HG02571 (cell line): ENCODE measurements at regions not wholly inside any gene's neighbourhood (a gene's known extent, or its start where the extent isn't known, plus 50 kb on each side); places are given as distances from the start of the nearest gene placed in this dataset.

Experiments
- ATAC-seq: cut with Tn5 transposase; IDR thresholded peaks from one replicate; pipeline ENCODE4 v1.9.1; 2021; ENCODE audit warnings: mild to moderate bottlenecking, moderate library complexity; ENCODE audit not compliant: unreplicated experiment

GRCh38 chr3:18008706-18009368, 266.4 kb upstream of the TBC1D5 start:
- no peak for ATAC-seq

- no peak for ATAC-seq
These were observed 265.5 kb upstream of the TBC1D5 start for GRCh38 chr3:18007980-18008379.

DNA sequence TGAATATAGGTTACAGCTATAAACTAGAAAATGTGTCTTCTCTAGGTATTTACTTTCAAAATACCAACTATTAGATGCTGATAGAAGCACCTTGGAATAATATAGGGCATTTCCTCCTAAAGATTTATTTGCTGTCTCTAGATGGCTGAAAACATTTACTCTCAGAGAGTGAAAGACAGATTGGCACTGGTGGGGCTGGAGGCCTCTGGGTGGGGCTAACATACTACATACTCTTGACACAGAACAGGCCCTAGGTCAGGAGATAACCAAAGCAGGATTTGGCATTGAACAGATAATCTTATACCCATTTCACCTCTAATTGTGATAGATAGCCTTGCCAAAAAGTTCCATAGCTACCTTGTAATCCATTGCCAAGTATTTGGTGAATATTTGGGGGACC, 253.3 kb upstream of the TBC1D5 start:
- ATAC-seq: no peak

GRCh38 chr3:17994167-17994566, 251.7 kb upstream of the TBC1D5 start:
- ATAC-seq: no peak

DNA sequence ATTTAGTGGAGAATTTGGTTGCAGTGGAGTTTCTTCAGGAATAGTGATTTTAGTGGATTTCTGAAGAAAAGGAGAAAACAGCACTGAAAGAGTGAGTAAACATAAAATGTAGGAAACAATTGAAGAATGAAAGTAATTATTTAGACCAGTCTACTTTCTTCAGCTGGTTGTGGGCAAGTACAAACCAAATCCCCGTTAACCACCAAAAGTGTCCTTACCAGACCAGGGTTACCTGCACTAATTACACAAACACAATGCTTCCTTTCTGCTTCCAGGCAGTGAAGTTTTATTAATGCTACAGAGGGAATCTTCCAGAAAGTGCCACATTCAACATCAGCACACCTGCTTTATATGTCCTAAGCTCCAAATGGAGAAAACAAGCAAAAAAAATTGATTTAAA, 248.0 kb upstream of the TBC1D5 start:
- no peak for ATAC-seq

- no peak for ATAC-seq
These were observed 244.0 kb upstream of the TBC1D5 start for GRCh38 chr3:17986348-17986816.

DNA sequence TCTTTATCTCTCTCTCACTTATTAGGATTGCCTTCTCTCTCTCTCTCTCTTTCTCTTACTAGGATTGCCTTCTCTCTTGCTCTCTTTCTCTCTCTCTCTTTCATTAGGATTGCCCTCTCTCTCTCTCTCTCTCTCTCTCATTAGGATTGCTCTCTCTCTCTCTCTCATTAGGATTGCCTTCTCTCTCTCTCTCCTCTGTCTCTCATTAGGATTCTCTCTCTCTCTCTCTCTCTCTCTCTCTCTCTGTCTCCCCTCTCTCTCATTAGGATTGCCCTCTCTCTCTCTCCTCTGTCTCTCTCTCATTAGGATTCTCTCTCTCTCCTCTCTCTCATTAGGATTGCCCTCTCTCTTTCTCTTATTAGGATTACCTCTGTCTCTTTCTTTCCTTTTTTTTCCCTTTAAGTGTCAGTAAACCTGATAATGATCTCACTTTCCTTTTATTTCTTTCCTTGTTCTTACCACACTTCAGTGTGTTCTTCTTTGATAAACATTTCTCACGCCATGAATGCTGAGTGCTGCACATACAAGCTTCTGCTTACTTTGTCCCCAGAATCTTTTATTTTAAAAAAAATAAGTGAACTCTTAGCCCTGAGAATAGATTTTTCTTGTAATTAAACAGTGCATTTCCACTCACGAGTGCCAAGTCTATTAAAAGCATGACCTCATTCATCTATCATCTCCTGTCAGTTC, 243.4 kb upstream of the TBC1D5 start:
- no peak for ATAC-seq

DNA sequence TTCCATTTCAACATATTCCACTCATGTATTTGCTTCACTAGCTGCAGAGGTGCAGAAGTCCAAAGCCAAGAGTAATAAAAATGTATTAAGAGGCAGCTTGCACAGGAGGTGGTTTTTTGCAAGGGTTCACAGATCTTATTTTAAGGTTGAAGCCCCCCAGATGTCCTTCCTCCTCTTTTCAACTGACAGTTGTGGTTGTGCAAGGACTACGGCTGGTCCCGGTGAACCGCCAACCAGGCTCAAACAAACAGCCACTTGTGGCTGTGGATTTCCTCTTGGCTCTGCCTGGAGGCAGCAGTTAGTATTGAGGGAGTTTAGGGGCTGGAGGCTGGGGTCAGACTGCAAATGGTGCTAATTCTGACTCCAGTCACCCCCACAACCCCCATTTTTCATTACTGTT, 240.7 kb upstream of the TBC1D5 start:
- no peak for ATAC-seq

- ATAC-seq: no peak
These were observed 239.9 kb upstream of the TBC1D5 start for GRCh38 chr3:17982211-17982880.

DNA sequence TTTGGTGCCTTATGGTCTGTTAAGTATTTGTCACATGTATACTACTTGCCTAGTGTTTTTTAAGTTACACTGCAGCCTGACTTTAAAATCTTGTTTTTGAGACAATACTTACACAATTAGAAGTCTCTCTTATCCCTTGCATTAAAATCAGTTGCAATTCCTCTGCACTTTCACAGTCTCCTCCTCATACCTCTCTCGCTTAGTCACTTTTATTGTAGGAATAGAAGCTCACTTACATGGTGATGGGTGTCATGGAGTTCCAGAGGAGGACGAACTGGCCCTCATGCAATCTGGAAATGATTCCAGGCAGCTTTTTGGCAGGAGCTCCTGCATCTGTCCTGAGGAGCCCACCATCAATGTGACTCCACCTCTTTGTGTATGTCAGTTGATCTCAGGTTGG, 238.4 kb upstream of the TBC1D5 start:
- no peak for ATAC-seq

GRCh38 chr3:17979911-17980310, 237.5 kb upstream of the TBC1D5 start:
- ATAC-seq: no peak

DNA sequence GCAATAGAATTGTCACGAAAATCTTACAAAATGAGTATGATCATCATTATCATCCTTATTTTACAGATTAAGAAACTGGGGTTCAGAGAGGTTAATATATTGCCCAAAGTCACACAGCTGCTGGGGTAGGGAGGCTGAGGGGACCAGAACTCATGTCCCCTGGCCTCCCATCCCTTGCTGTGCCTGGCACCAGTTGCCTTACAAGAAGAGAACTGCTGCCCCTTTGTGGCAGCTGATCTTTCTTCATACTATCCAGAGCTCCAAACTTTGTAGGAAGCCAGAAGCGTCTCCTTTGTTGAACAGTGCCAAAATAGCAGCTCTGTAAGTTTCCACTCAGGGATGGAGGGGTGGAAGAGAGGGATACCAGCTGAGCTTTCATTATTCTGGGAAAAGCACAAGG, 236.8 kb upstream of the TBC1D5 start:
- no peak for ATAC-seq

DNA sequence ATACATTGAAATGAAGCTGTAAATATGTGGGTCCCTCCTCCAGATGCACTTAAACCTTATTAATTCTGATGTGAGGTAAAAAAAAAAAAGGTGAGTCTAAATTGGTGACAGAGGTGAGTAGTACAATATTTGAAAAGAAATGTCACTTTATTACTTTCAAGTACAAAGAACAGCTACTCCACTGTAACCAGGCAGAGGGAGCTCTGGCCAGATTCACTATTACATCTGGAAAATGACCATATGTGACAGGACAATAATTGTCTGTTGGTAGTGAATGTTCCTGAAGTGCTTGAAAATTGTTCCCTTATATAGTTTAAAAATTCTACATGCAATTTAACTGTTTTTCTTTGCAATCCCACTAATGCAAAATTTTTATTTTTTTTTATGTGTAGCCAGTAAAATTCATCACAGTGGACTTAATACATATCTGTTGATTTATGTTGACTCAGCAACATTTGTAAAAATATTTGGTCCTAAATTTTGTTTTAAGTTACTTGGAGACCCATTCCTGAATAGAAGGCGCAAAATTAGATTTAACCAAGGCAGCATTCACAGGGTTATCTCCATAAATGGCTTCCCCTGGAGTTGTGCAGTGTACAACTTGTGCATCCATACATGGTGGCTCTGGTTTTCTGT, 231.9 kb upstream of the TBC1D5 start:
- no peak for ATAC-seq

- no peak for ATAC-seq
These were observed 230.8 kb upstream of the TBC1D5 start for GRCh38 chr3:17972959-17973906.

- ATAC-seq: no peak
These were observed 230.0 kb upstream of the TBC1D5 start for GRCh38 chr3:17972476-17972875.

DNA sequence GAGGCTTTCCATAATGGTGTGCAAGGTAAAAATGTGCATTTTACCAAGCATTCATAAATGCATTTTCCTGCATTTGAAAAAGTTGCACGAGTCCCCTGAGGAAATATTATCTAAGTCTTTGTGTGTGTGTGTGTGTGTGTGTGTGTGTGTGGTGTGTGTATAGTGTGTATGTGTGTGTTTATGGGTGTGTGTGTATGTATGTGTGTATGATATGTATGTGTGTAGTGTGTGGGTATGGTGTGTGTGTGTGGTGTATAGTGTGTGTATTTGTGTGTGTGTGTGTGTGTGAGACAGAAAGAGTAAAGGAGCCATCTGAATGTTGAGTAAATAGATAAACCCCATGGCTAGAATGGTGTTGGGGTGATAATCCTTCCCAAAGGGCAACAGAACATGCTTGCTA, 229.6 kb upstream of the TBC1D5 start:
- ATAC-seq: no peak

DNA sequence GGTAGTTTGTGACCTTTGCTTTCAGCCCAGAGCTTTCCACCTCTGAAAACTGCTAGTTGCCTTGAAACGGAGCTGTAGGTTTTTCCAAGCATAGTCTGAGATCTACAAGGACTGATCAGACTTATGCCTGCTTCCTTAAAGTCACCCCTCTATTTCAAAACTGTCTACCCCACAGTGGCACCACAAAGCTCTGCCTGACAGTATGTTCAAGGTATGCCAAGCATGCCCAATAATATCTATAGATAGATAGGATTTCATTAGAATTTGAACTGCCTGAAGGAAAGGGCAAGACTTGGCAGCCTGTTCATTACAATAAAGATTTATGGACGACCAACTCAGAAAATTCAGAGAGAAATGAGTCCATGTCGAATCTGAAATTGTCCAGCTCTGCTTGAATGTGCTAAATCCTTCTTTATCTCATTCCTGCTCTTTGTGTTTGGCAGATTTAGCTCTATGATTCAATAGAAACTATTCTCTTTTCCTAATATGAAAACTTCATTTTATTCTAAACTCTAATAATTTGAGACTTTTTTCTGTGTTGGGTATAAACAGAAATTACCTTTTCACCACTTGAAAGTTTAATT, 227.6 kb upstream of the TBC1D5 start:
- ATAC-seq: no peak

- ATAC-seq: no peak
These were observed 226.8 kb upstream of the TBC1D5 start for GRCh38 chr3:17969244-17969643.

- ATAC-seq: no peak
These were observed 225.6 kb upstream of the TBC1D5 start for GRCh38 chr3:17967953-17968607.

DNA sequence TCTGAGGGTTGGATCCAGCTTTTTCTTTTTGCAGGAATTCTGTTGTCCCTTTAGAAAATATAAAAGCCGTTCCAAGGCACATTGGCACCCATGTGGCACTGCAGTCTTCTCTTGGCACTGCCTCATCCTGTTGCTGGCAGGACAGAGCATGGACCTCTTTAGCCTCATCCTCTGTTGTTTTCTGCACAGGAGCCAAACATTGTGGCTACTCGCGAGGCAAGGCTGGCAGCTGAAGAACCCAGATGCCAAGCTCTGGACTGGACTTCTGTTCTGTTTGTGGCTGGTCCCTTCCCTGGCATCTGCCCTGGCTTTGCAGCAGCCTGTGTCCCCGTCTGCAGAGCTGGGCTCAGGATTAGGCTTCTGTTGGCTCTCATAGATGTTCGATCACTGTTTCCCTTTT, 224.7 kb upstream of the TBC1D5 start:
- no peak for ATAC-seq
